ENCODE measurements at regions not wholly inside any gene's neighbourhood (a gene's known extent, or its start where the extent isn't known, plus 50 kb on each side); places are given as distances from the start of the nearest gene placed in this dataset.

- Histone ChIP-seq H3K27ac (no peak overlapping the region), H3K4me1 (peaks cover 0 to 18% of the 10 kb centered on the region in 2 donors), H3K27me3 (no peaks in the 10 kb centered on the region), H3K9me3 (no peaks in the 10 kb centered on the region), H3K36me3 (no peaks in the 10 kb centered on the region), H3K4me3 (no peak overlapping the region)
- no peak for TF ChIP-seq CTCF (IDR thresholded peaks at IDR 0.05)
- no peak for DNase-seq (ENCODE audit: low spot score)
Observed at GRCh38 chr3:110067527-110067926, 730.2 kb upstream of the DPPA4 start.

- H3K4me1 ChIP-seq: peaks cover 0 to 18% of the 10 kb centered on the region in 2 donors
- H3K9me3 ChIP-seq: no peaks in the 10 kb centered on the region
- no peaks in the 10 kb centered on the region for H3K27me3 ChIP-seq
- H3K27ac ChIP-seq: no peak overlapping the region
- H3K4me3 ChIP-seq: no peak overlapping the region
- H3K36me3 ChIP-seq: no peaks in the 10 kb centered on the region
- TF ChIP-seq CTCF (IDR thresholded peaks at IDR 0.05): no peak
- no peak for DNase-seq (ENCODE audit: low spot score)
Observed at GRCh38 chr3:110069761-110070160, 732.4 kb upstream of the DPPA4 start.

- peaks cover 0 to 18% of the 10 kb centered on the region in 2 donors for H3K4me1 ChIP-seq
- H3K36me3 ChIP-seq: no peaks in the 10 kb centered on the region
- no peak for DNase-seq (ENCODE audit: low spot score)
- TF ChIP-seq CTCF (IDR thresholded peaks at IDR 0.05): no peak
- no peak overlapping the region for H3K27ac ChIP-seq
- H3K4me3 ChIP-seq: no peak overlapping the region
- no peaks in the 10 kb centered on the region for H3K27me3 ChIP-seq
- H3K9me3 ChIP-seq: no peaks in the 10 kb centered on the region
Observed at GRCh38 chr3:110070161-110070916, 733.0 kb upstream of the DPPA4 start.

GRCh38 chr3:110074095-110074494, 736.7 kb upstream of the DPPA4 start:
- no peaks in the 10 kb centered on the region for H3K27me3 ChIP-seq
- H3K36me3 ChIP-seq: no peaks in the 10 kb centered on the region
- TF ChIP-seq CTCF (IDR thresholded peaks at IDR 0.05): no peak
- no peak for DNase-seq (ENCODE audit: low spot score)
- no peak overlapping the region for H3K4me3 ChIP-seq
- H3K9me3 ChIP-seq: no peaks in the 10 kb centered on the region
- peaks cover 0 to 13% of the 10 kb centered on the region in 2 donors for H3K4me1 ChIP-seq
- no peak overlapping the region for H3K27ac ChIP-seq

GRCh38 chr3:110077093-110077492, 739.7 kb upstream of the DPPA4 start:
- Histone ChIP-seq H3K27me3 (no peaks in the 10 kb centered on the region), H3K27ac (no peak overlapping the region), H3K36me3 (no peaks in the 10 kb centered on the region), H3K4me3 (no peak overlapping the region), H3K4me1 (no peaks in the 10 kb centered on the region), H3K9me3 (no peaks in the 10 kb centered on the region)
- no peak for DNase-seq (ENCODE audit: low spot score)
- TF ChIP-seq CTCF (IDR thresholded peaks at IDR 0.05): no peak

GRCh38 chr3:110093411-110093810, 756.1 kb upstream of the DPPA4 start:
- Histone ChIP-seq H3K9me3 (no peaks in the 10 kb centered on the region), H3K27ac (no peak overlapping the region), H3K4me3 (no peak overlapping the region), H3K27me3 (no peaks in the 10 kb centered on the region), H3K4me1 (no peaks in the 10 kb centered on the region), H3K36me3 (no peaks in the 10 kb centered on the region)
- DNase-seq (ENCODE audit: low spot score): no peak
- TF ChIP-seq CTCF (IDR thresholded peaks at IDR 0.05): no peak

All from right atrium auricular region (tissue), 2 donors.